OCI-LY3 (cell line): ENCODE measurements at regions not wholly inside any gene's neighbourhood (a gene's known extent, or its start where the extent isn't known, plus 50 kb on each side); places are given as distances from the start of the nearest gene placed in this dataset.

Experiments
- H2AFZ ChIP-seq: fragments of 200-600, 300-600 bp; shearing (Covaris generic); 2 replicates; pipeline ENCODE4 v1.6.0; 2014; ENCODE audit warnings: antibody characterized with exemption, low read depth, low read length
- H3K27ac ChIP-seq: fragments of 200-600, 300-600 bp; sonication (generic); 2 replicates; pipeline ENCODE4 v1.5.1; 2014; ENCODE audit warnings: mild to moderate bottlenecking, low read length, moderate library complexity, mixed read lengths
- H3K27me3 ChIP-seq: fragments of 200-600, 300-600 bp; sonication (generic); 2 replicates; pipeline ENCODE4 v1.6.1; 2014; ENCODE audit warnings: low read depth, low read length, mixed read lengths
- H3K36me3 ChIP-seq: fragments of 200-600, 300-600 bp; sonication (generic); replicated peaks from 2 replicates; pipeline ENCODE3; 2014; ENCODE audit warnings: low read depth, low read length, mixed read lengths
- H3K4me1 ChIP-seq: fragments of 300-600, 200-600 bp; sonication (generic); 2 replicates; pipeline ENCODE4 v1.6.1; 2014; ENCODE audit warnings: low read length, mixed read lengths
- H3K4me2 ChIP-seq: fragments of 200-600, 300-600 bp; sonication (generic); 2 replicates; pipeline ENCODE4 v1.6.1; 2014; ENCODE audit warnings: low read length, mixed read lengths
- H3K4me3 ChIP-seq: fragments of 300-600, 200-600 bp; sonication (generic); 2 replicates; pipeline ENCODE4 v1.5.1; 2014; ENCODE audit warnings: antibody characterized with exemption, mild to moderate bottlenecking, low read length, moderate library complexity
- H3K79me2 ChIP-seq: fragments of 300-600, 200-600 bp; shearing (Covaris generic); 2 replicates; pipeline ENCODE4 v1.6.1; 2014; ENCODE audit warnings: mild to moderate bottlenecking, low read length, mixed read lengths
- H3K9ac ChIP-seq: fragments of 300-600, 200-600 bp; shearing (Covaris generic); 2 replicates; pipeline ENCODE4 v1.6.0; 2014; ENCODE audit warnings: mild to moderate bottlenecking, low read length, moderate library complexity
- H3K9me3 ChIP-seq: fragments of 200-600, 300-600 bp; shearing (Covaris generic); 2 replicates; pipeline ENCODE4 v1.6.1; 2014; ENCODE audit warnings: low read length, mixed read lengths; ENCODE audit not compliant: insufficient read depth
- H4K20me1 ChIP-seq: fragments of 200-600, 300-600 bp; sonication (generic); 2 replicates; pipeline ENCODE4 v1.6.1; 2016; ENCODE audit warnings: low read length, mixed read lengths; ENCODE audit not compliant: insufficient read depth
- CTCF ChIP-seq: fragments of 200-600, 300-600 bp; sonication (generic); IDR thresholded peaks from 2 replicates; pipeline ENCODE4 v1.5.1; 2014; ENCODE audit warnings: antibody characterized with exemption, low read length, low read depth
- EZH2phosphoT487 ChIP-seq: fragments of 200-600 bp; shearing (Covaris generic); IDR thresholded peaks from 2 replicates; pipeline ENCODE4 v1.6.1; 2018; ENCODE audit warnings: antibody characterized with exemption, mixed run types, low read depth

- no peak overlapping the region for H3K4me2 ChIP-seq
Measured at GRCh38 chr1:218802799-218803198, 370.9 kb upstream of the LYPLAL1 start.

GRCh38 chr1:218803351-218803997, 370.2 kb upstream of the LYPLAL1 start:
- Histone ChIP-seq H3K9ac (no peak overlapping the region), H3K36me3 (no peaks in the 10 kb centered on the region), H2AFZ (no peak overlapping the region), H3K27me3 (no peaks in the 10 kb centered on the region), H4K20me1 (no peaks in the 10 kb centered on the region), H3K9me3 (no peaks in the 10 kb centered on the region), H3K27ac (no peak overlapping the region), H3K79me2 (no peaks in the 10 kb centered on the region), H3K4me3 (no peak overlapping the region), H3K4me1 (no peaks in the 10 kb centered on the region), H3K4me2 (no peak overlapping the region)
- TF ChIP-seq EZH2phosphoT487, result no peak
- TF ChIP-seq CTCF, result no peak

More at GRCh38 chr1:218802799-218803198, 370.9 kb upstream of the LYPLAL1 start:
- H2AFZ ChIP-seq, result no peak overlapping the region
- TF ChIP-seq EZH2phosphoT487 (no peak), CTCF (no peak)
- no peaks in the 10 kb centered on the region for H3K4me1 ChIP-seq
- H3K4me3 ChIP-seq, result no peak overlapping the region
- no peaks in the 10 kb centered on the region for H3K27me3 ChIP-seq
- H3K9ac ChIP-seq, result no peak overlapping the region
- H4K20me1 ChIP-seq, result no peaks in the 10 kb centered on the region
- H3K27ac ChIP-seq, result no peak overlapping the region
- H3K36me3 ChIP-seq, result no peaks in the 10 kb centered on the region
- H3K79me2 ChIP-seq, result no peaks in the 10 kb centered on the region
- H3K9me3 ChIP-seq, result no peaks in the 10 kb centered on the region

GRCh38 chr1:218804014-218804785, 369.5 kb upstream of the LYPLAL1 start:
- Histone ChIP-seq H3K4me1 (no peaks in the 10 kb centered on the region), H2AFZ (no peak overlapping the region), H3K27me3 (no peaks in the 10 kb centered on the region), H3K79me2 (no peaks in the 10 kb centered on the region), H3K4me2 (no peak overlapping the region), H3K4me3 (no peak overlapping the region), H4K20me1 (no peaks in the 10 kb centered on the region), H3K9ac (no peak overlapping the region), H3K27ac (no peak overlapping the region), H3K9me3 (no peaks in the 10 kb centered on the region), H3K36me3 (no peaks in the 10 kb centered on the region)
- no peak for TF ChIP-seq CTCF
- TF ChIP-seq EZH2phosphoT487, result no peak

- Histone ChIP-seq H3K27me3 (no peaks in the 10 kb centered on the region), H4K20me1 (no peaks in the 10 kb centered on the region), H3K9ac (no peak overlapping the region), H3K4me1 (no peaks in the 10 kb centered on the region), H3K9me3 (no peaks in the 10 kb centered on the region), H2AFZ (no peak overlapping the region), H3K4me3 (no peak overlapping the region), H3K4me2 (no peak overlapping the region), H3K79me2 (no peaks in the 10 kb centered on the region), H3K36me3 (no peaks in the 10 kb centered on the region), H3K27ac (no peak overlapping the region)
- TF ChIP-seq CTCF (no peak), EZH2phosphoT487 (no peak)
Measured at GRCh38 chr1:218809061-218809460, 364.6 kb upstream of the LYPLAL1 start.
